Vagina (tissue), 2 donors: ENCODE measurements at regions not wholly inside any gene's neighbourhood (a gene's known extent, or its start where the extent isn't known, plus 50 kb on each side); places are given as distances from the start of the nearest gene placed in this dataset.

Source experiments
- POLR2AphosphoS5 ChIP-seq, 2 donors: sonication (generic); formaldehyde crosslinking; IDR thresholded peaks; one replicate each; pipeline ENCODE4 v1.9.0; 2017; ENCODE audit warnings: antibody characterized with exemption in 2 of 2, mild to moderate bottlenecking in 2 of 2, low read depth in 1 of 2; ENCODE audit not compliant: insufficient read depth in 1 of 2
- TF ChIP-seq, protein P1 (sequence below), 3 experiments: fragments of 450-650 bp in 2 of 3; fragments of 200-600 bp in 1 of 3; sonication (generic) in 1 of 3; IDR thresholded peaks; one replicate each; pipeline ENCODE4 v1.5.1; 2017 to 2019; ENCODE audit warnings: antibody characterized with exemption in 3 of 3, mild to moderate bottlenecking in 2 of 3, moderate library complexity in 2 of 3

DNA sequence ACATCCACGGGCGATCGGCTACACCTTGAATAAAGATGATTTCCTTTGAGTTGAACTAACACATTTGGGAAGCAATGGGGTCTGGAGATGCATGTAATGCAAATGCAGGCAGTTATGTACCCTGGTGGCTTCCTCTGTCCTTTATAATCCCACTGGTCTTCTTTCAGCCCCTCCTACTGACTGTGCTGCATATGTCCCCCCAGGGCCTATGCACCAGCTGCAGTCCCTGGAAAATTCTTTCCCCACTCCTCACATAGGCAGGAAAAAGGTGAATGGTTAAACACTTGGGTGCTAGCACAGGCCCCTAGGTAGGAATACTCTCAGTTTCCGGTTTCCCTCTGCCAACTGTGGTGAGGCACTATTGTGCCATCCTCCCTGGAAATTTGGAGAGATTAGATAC is 294.8 kb upstream of the SOX5 start:
- TF ChIP-seq, protein P1, sequence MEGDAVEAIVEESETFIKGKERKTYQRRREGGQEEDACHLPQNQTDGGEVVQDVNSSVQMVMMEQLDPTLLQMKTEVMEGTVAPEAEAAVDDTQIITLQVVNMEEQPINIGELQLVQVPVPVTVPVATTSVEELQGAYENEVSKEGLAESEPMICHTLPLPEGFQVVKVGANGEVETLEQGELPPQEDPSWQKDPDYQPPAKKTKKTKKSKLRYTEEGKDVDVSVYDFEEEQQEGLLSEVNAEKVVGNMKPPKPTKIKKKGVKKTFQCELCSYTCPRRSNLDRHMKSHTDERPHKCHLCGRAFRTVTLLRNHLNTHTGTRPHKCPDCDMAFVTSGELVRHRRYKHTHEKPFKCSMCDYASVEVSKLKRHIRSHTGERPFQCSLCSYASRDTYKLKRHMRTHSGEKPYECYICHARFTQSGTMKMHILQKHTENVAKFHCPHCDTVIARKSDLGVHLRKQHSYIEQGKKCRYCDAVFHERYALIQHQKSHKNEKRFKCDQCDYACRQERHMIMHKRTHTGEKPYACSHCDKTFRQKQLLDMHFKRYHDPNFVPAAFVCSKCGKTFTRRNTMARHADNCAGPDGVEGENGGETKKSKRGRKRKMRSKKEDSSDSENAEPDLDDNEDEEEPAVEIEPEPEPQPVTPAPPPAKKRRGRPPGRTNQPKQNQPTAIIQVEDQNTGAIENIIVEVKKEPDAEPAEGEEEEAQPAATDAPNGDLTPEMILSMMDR (IDR thresholded peaks at IDR 0.05): no peak
- TF ChIP-seq POLR2AphosphoS5 (IDR thresholded peaks at IDR 0.05; ENCODE audit: insufficient read depth in 1 of 2, low read depth in 1 of 2): no peak
